ENCODE measurements at regions not wholly inside any gene's neighbourhood (a gene's known extent, or its start where the extent isn't known, plus 50 kb on each side); places are given as distances from the start of the nearest gene placed in this dataset.

DNA sequence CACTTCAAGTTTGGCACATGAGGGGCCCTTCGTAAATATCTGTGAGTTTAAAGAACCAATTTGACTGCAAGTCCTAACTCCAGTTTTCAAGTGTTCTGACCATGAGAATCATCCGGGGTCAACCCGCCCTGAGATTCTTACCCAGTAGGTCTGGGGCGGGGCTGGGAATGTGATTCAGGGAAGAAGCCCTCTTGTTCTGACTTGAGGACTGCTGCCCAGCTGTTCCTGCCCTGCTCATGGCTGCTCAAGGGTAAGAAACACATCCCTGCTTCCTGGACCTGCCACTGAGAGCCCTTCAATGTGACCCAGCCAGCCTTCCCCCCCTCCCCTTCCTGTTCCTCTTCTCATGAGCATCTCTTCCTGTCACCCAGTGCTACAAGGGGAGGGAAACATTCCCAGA is 92.7 kb upstream of the PGRMC2 start:
- no peaks in the 10 kb centered on the region for H3K79me2 ChIP-seq (ENCODE audit: control insufficient read depth, insufficient read depth, low read length)
- H3K27ac ChIP-seq (ENCODE audit: low read length in 2 of 2), result no peak overlapping the region
- TF ChIP-seq, protein P1, sequence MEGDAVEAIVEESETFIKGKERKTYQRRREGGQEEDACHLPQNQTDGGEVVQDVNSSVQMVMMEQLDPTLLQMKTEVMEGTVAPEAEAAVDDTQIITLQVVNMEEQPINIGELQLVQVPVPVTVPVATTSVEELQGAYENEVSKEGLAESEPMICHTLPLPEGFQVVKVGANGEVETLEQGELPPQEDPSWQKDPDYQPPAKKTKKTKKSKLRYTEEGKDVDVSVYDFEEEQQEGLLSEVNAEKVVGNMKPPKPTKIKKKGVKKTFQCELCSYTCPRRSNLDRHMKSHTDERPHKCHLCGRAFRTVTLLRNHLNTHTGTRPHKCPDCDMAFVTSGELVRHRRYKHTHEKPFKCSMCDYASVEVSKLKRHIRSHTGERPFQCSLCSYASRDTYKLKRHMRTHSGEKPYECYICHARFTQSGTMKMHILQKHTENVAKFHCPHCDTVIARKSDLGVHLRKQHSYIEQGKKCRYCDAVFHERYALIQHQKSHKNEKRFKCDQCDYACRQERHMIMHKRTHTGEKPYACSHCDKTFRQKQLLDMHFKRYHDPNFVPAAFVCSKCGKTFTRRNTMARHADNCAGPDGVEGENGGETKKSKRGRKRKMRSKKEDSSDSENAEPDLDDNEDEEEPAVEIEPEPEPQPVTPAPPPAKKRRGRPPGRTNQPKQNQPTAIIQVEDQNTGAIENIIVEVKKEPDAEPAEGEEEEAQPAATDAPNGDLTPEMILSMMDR (IDR thresholded peaks at IDR 0.05), result no peak
- no peak for TF ChIP-seq EZH2 (IDR thresholded peaks at IDR 0.05; ENCODE audit: borderline replicate concordance, insufficient read depth, low read depth, low read length, poor library complexity, severe bottlenecking)
- ATAC-seq (ENCODE audit: low read depth) (no peak), DNase-seq (no peak)
- WGBS (ENCODE audit: insufficient coverage), result 92% methylated on average over 3 of the region's 4 CpGs
- no peaks in the 10 kb centered on the region for H3K4me1 Mint-ChIP-seq
- peaks cover 4% of the 10 kb centered on the region for H3K9me3 Mint-ChIP-seq (ENCODE audit: insufficient read depth)
- H4K20me1 ChIP-seq (ENCODE audit: control insufficient read depth, insufficient read depth, low read length, poor library complexity, severe bottlenecking), result no peaks in the 10 kb centered on the region
- peaks cover 0 to 8% (median 8%) of the 10 kb centered on the region in 3 donors for H3K9me3 ChIP-seq (ENCODE audit: control extremely low read depth in 1 of 3, control insufficient read depth in 2 of 3, insufficient read depth in 1 of 3, low read length in 2 of 3)
- H3K4me3 ChIP-seq (ENCODE audit: control extremely low read depth in 1 of 5, extremely low read depth in 1 of 5, insufficient read depth in 1 of 5, low read depth in 2 of 5, low read length in 4 of 5), result no peak overlapping the region
- intact Hi-C loops (cut with micrococcal nuclease), result no loop called here
- no peak overlapping the region for H3K27ac Mint-ChIP-seq
- ChIA-PET POLR2A (no interaction called here), CTCF (no interaction called here)
- no peak overlapping the region for H3K4me2 ChIP-seq (replicated peaks; ENCODE audit: low read depth, low read length, poor library complexity, severe bottlenecking)
- H3K36me3 ChIP-seq (replicated peaks in 1 of 2; ENCODE audit: control extremely low read depth in 1 of 2, control insufficient read depth in 1 of 2, extremely low read depth in 1 of 2, insufficient read depth in 2 of 2, low read length in 1 of 2), result no peaks in the 10 kb centered on the region
- no peaks in the 10 kb centered on the region for H3K27me3 Mint-ChIP-seq
- no peak overlapping the region for H3K9ac ChIP-seq (ENCODE audit: low read length)
- no peak overlapping the region for H3K4me3 Mint-ChIP-seq
- H2AFZ ChIP-seq (ENCODE audit: insufficient read depth, low read depth, low read length, poor library complexity, severe bottlenecking), result no peak overlapping the region
- H3K27me3 ChIP-seq (replicated peaks in 1 of 4; ENCODE audit: control extremely low read depth in 1 of 4, control insufficient read depth in 3 of 4, insufficient read depth in 4 of 4, low read length in 3 of 4), result no peaks in the 10 kb centered on the region
- H3K4me1 ChIP-seq (ENCODE audit: control insufficient read depth in 2 of 2, insufficient read depth in 2 of 2, low read length in 2 of 2), result no peaks in the 10 kb centered on the region

DNA sequence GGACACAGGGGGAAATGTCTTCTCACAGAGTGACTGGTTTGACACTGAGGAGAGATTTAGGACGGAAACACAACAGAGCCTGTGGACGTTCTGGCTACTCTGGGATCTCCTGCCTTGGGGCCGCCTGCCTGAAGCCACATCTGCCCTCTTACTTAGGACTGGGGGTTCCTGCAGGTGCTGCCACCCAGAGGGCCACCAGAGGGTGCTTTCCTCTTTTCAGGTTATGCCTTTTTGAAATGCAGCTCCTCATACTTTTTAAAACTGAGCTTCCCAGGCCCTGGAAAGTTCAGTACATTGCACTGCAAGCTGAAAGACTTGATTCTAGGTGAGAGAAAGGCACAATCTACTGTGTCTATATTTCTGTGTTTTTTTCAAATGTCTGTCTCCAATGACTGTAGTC is 92.2 kb upstream of the PGRMC2 start:
- H2AFZ ChIP-seq (ENCODE audit: insufficient read depth, low read depth, low read length, poor library complexity, severe bottlenecking), result no peak overlapping the region
- H3K4me2 ChIP-seq (replicated peaks; ENCODE audit: low read depth, low read length, poor library complexity, severe bottlenecking), result no peak overlapping the region
- no peaks in the 10 kb centered on the region for H3K4me1 ChIP-seq (ENCODE audit: control insufficient read depth in 2 of 2, insufficient read depth in 2 of 2, low read length in 2 of 2)
- no peak overlapping the region for H3K27ac ChIP-seq (ENCODE audit: low read length in 2 of 2)
- Mint-ChIP-seq H3K27me3 (no peaks in the 10 kb centered on the region), H3K9me3 (ENCODE audit: insufficient read depth) (peaks cover 4% of the 10 kb centered on the region), H3K27ac (no peak overlapping the region), H3K4me1 (no peaks in the 10 kb centered on the region), H3K4me3 (no peak overlapping the region)
- no peak for ATAC-seq (ENCODE audit: low read depth)
- no peaks in the 10 kb centered on the region for H3K27me3 ChIP-seq (replicated peaks in 1 of 4; ENCODE audit: control extremely low read depth in 1 of 4, control insufficient read depth in 3 of 4, insufficient read depth in 4 of 4, low read length in 3 of 4)
- no peak overlapping the region for H3K4me3 ChIP-seq (ENCODE audit: control extremely low read depth in 1 of 5, extremely low read depth in 1 of 5, insufficient read depth in 1 of 5, low read depth in 2 of 5, low read length in 4 of 5)
- no peak overlapping the region for H3K9ac ChIP-seq (ENCODE audit: low read length)
- DNase-seq, result no peak
- no peaks in the 10 kb centered on the region for H3K79me2 ChIP-seq (ENCODE audit: control insufficient read depth, insufficient read depth, low read length)
- no peaks in the 10 kb centered on the region for H4K20me1 ChIP-seq (ENCODE audit: control insufficient read depth, insufficient read depth, low read length, poor library complexity, severe bottlenecking)
- ChIA-PET POLR2A (no interaction called here), CTCF (no interaction called here)
- 75% methylated on average over 3 of the region's 3 CpGs for WGBS (ENCODE audit: insufficient coverage)
- no peaks in the 10 kb centered on the region for H3K36me3 ChIP-seq (replicated peaks in 1 of 2; ENCODE audit: control extremely low read depth in 1 of 2, control insufficient read depth in 1 of 2, extremely low read depth in 1 of 2, insufficient read depth in 2 of 2, low read length in 1 of 2)
- TF ChIP-seq, protein P1 (IDR thresholded peaks at IDR 0.05), result no peak
- no peak for TF ChIP-seq EZH2 (IDR thresholded peaks at IDR 0.05; ENCODE audit: borderline replicate concordance, insufficient read depth, low read depth, low read length, poor library complexity, severe bottlenecking)
- peaks cover 0 to 8% (median 8%) of the 10 kb centered on the region in 3 donors for H3K9me3 ChIP-seq (ENCODE audit: control extremely low read depth in 1 of 3, control insufficient read depth in 2 of 3, insufficient read depth in 1 of 3, low read length in 2 of 3)
- intact Hi-C loops (cut with micrococcal nuclease), result no loop called here
